ENCODE measurements at regions not wholly inside any gene's neighbourhood (a gene's known extent, or its start where the extent isn't known, plus 50 kb on each side); places are given as distances from the start of the nearest gene placed in this dataset.

- no peak for TF ChIP-seq CTCF (IDR thresholded peaks at IDR 0.05)
- no peak for TF ChIP-seq POLR2A (IDR thresholded peaks at IDR 0.05)
- TF ChIP-seq POLR2AphosphoS5 (IDR thresholded peaks at IDR 0.05): no peak
- TF ChIP-seq EP300 (IDR thresholded peaks at IDR 0.05): no peak
Observed at GRCh38 chr10:118422241-118422640, 80.1 kb upstream of the FAM204A start.

All from suprapubic skin (tissue), 4 donors.